HEK293 (cell line): ENCODE measurements at regions not wholly inside any gene's neighbourhood (a gene's known extent, or its start where the extent isn't known, plus 50 kb on each side); places are given as distances from the start of the nearest gene placed in this dataset.

Experiments used
- CTCF ChIA-PET: fragments of 350-600 bp; formaldehyde crosslinking; extraction: SDS; loops from one replicate; lab custom pipeline; 2021; ENCODE audit warnings: antibody characterized with exemption; lab: Yijun Ruan, JAX
- POLR2A ChIA-PET: fragments of 300-600 bp; formaldehyde crosslinking; extraction: SDS; loops from one replicate; lab custom pipeline; 2020; ENCODE audit warnings: antibody characterized with exemption, inconsistent platforms; lab: Yijun Ruan, JAX
- H3K27ac ChIP-seq: fragments of 200-500 bp; sonication (Bioruptor generic); 2 replicates; pipeline ENCODE4 v1.5.1; 2014; ENCODE audit warnings: low read depth, low read length, control low read depth, inconsistent platforms; ENCODE audit errors: extremely low read depth
- H3K36me3 ChIP-seq, 2 experiments: fragments of 200-500 bp in 1 of 2; sonication (Bioruptor generic) in 1 of 2; 1 replicate in 1 of 2; 2 replicates in 1 of 2; pipeline ENCODE4 v1.5.1; 2014 to 2017; ENCODE audit warnings: inconsistent platforms in 2 of 2, low read length in 2 of 2; ENCODE audit not compliant: control insufficient read depth in 2 of 2, insufficient read depth in 1 of 2
- H3K4me1 ChIP-seq: fragments of 200-500 bp; sonication (Bioruptor generic); 2 replicates; pipeline ENCODE4 v1.5.1; 2014; ENCODE audit warnings: mild to moderate bottlenecking, low read length, inconsistent platforms; ENCODE audit not compliant: control insufficient read depth, insufficient read depth
- H3K4me3 ChIP-seq: 2 replicates; pipeline ENCODE4 v1.5.1; 2011; ENCODE audit warnings: low read depth, mild to moderate bottlenecking, control low read depth, low read length, moderate library complexity
- H3K9me3 ChIP-seq: fragments of 200-500 bp; sonication (Bioruptor generic); 2 replicates; pipeline ENCODE4 v1.5.1; 2014; ENCODE audit warnings: low read depth, low read length, inconsistent platforms; ENCODE audit not compliant: control insufficient read depth, insufficient read depth
- BCL11B ChIP-seq: fragments of 450-650 bp; formaldehyde crosslinking; IDR thresholded peaks from 2 replicates; pipeline ENCODE4 v1.5.1; 2016; ENCODE audit warnings: low read depth, missing biosample characterization, missing genetic modification characterization
- GLI2 ChIP-seq: fragments of 450-650 bp; formaldehyde crosslinking; IDR thresholded peaks from 2 replicates; pipeline ENCODE4; 2017; ENCODE audit warnings: missing biosample characterization, missing genetic modification characterization, low read depth, borderline replicate concordance
- MZF1 ChIP-seq: fragments of 450-650 bp; formaldehyde crosslinking; IDR thresholded peaks from 2 replicates; pipeline ENCODE4 v1.5.1; 2017; ENCODE audit warnings: missing biosample characterization, missing genetic modification characterization, borderline replicate concordance
- PBX3 ChIP-seq: sonication (generic); formaldehyde crosslinking; IDR thresholded peaks from 2 replicates; pipeline ENCODE4 v1.8.1; 2022; ENCODE audit warnings: mild to moderate bottlenecking, moderate library complexity, missing genetic modification reagents
- PRDM6 ChIP-seq: fragments of 450-650 bp; formaldehyde crosslinking; IDR thresholded peaks from 2 replicates; pipeline ENCODE4 v1.5.1; 2017; ENCODE audit warnings: missing biosample characterization, missing genetic modification characterization
- SALL2 ChIP-seq: fragments of 450-650 bp; formaldehyde crosslinking; IDR thresholded peaks from 2 replicates; pipeline ENCODE4 v1.5.0; 2017; ENCODE audit warnings: missing biosample characterization, mild to moderate bottlenecking, missing genetic modification characterization, borderline replicate concordance
- SETDB1 ChIP-seq: IDR thresholded peaks from one replicate; pipeline ENCODE4 v1.6.1; 2017; ENCODE audit warnings: mild to moderate bottlenecking, low read length, moderate library complexity, mixed read lengths; ENCODE audit not compliant: insufficient read length
- SP2 ChIP-seq: fragments of 450-650 bp; formaldehyde crosslinking; IDR thresholded peaks from 2 replicates; pipeline ENCODE4 v1.5.1; 2016; ENCODE audit warnings: missing biosample characterization, missing genetic modification characterization
- TCF7L2 ChIP-seq: IDR thresholded peaks from 2 replicates; pipeline ENCODE4 v1.6.1; 2011; ENCODE audit warnings: low read depth, mild to moderate bottlenecking, inconsistent platforms, low read length, moderate library complexity, borderline replicate concordance
- ZEB2 ChIP-seq: fragments of 450-650 bp; formaldehyde crosslinking; IDR thresholded peaks from 2 replicates; pipeline ENCODE4 v1.5.1; 2016; ENCODE audit warnings: missing biosample characterization, missing genetic modification characterization
- ZFHX2 ChIP-seq: fragments of 450-650 bp; formaldehyde crosslinking; conservative IDR thresholded peaks from 2 replicates; pipeline ENCODE4 v1.5.1; 2016; ENCODE audit warnings: missing biosample characterization, missing genetic modification characterization
- ZIC2 ChIP-seq: fragments of 450-650 bp; formaldehyde crosslinking; IDR thresholded peaks from 2 replicates; pipeline ENCODE4 v1.5.1; 2016; ENCODE audit warnings: missing biosample characterization, missing genetic modification characterization
- ZNF10 ChIP-seq: fragments of 450-650 bp; formaldehyde crosslinking; IDR thresholded peaks from 2 replicates; pipeline ENCODE4 v1.5.1; 2017; ENCODE audit warnings: missing biosample characterization, missing genetic modification characterization
- ZNF112 ChIP-seq: fragments of 450-650 bp; formaldehyde crosslinking; IDR thresholded peaks from 2 replicates; pipeline ENCODE4 v1.5.0; 2017; ENCODE audit warnings: missing biosample characterization, missing genetic modification characterization
- ZNF132 ChIP-seq: fragments of 450-650 bp; formaldehyde crosslinking; IDR thresholded peaks from 2 replicates; pipeline ENCODE4 v1.5.1; 2017; ENCODE audit warnings: missing biosample characterization, missing genetic modification characterization, borderline replicate concordance
- ZNF140 ChIP-seq: fragments of 450-650 bp; formaldehyde crosslinking; IDR thresholded peaks from 2 replicates; pipeline ENCODE4 v1.5.1; 2016; ENCODE audit warnings: missing biosample characterization, missing genetic modification characterization
- ZNF16 ChIP-seq: fragments of 450-650 bp; formaldehyde crosslinking; IDR thresholded peaks from 2 replicates; pipeline ENCODE4 v1.5.1; 2016; ENCODE audit warnings: low read depth, missing biosample characterization, missing genetic modification characterization
- ZNF175 ChIP-seq: fragments of 450-650 bp; formaldehyde crosslinking; IDR thresholded peaks from 2 replicates; pipeline ENCODE4 v1.5.1; 2016; ENCODE audit warnings: missing biosample characterization, missing genetic modification characterization
- ZNF184 ChIP-seq: fragments of 450-650 bp; IDR thresholded peaks from 2 replicates; pipeline ENCODE4 v1.5.1; 2018; ENCODE audit warnings: missing biosample characterization, mild to moderate bottlenecking, missing genetic modification characterization
- ZNF214 ChIP-seq: fragments of 450-650 bp; formaldehyde crosslinking; IDR thresholded peaks from 2 replicates; pipeline ENCODE4 v1.5.1; 2017; ENCODE audit warnings: missing biosample characterization, mild to moderate bottlenecking, missing genetic modification characterization, borderline replicate concordance
- ZNF274 ChIP-seq, 2 experiments: fragments of 200-500 bp in 1 of 2; fragments of 450-650 bp in 1 of 2; sonication (Bioruptor generic) in 1 of 2; formaldehyde crosslinking in 1 of 2; IDR thresholded peaks; 2 replicates each; pipeline versions ENCODE4 v1.5.1 to v1.6.1; 2014 to 2016; ENCODE audit warnings: borderline replicate concordance in 1 of 2, inconsistent platforms in 1 of 2, low read length in 1 of 2, missing biosample characterization in 1 of 2, missing genetic modification characterization in 1 of 2
- ZNF362 ChIP-seq: fragments of 450-650 bp; formaldehyde crosslinking; IDR thresholded peaks from 2 replicates; pipeline ENCODE4 v1.5.1; 2016; ENCODE audit warnings: missing biosample characterization, missing genetic modification characterization
- ZNF394 ChIP-seq: fragments of 450-650 bp; formaldehyde crosslinking; IDR thresholded peaks from 2 replicates; pipeline ENCODE4 v1.5.1; 2016; ENCODE audit warnings: missing biosample characterization, missing genetic modification characterization, mild to moderate bottlenecking, moderate library complexity, borderline replicate concordance
- ZNF404 ChIP-seq: fragments of 450-650 bp; formaldehyde crosslinking; IDR thresholded peaks from 2 replicates; pipeline ENCODE4 v1.5.1; 2017; ENCODE audit warnings: missing biosample characterization, missing genetic modification characterization
- ZNF433 ChIP-seq: fragments of 450-650 bp; formaldehyde crosslinking; IDR thresholded peaks from 2 replicates; pipeline ENCODE4 v1.5.1; 2016; ENCODE audit warnings: missing biosample characterization, missing genetic modification characterization, low read depth
- ZNF48 ChIP-seq: fragments of 450-650 bp; formaldehyde crosslinking; IDR thresholded peaks from 2 replicates; pipeline ENCODE4 v1.5.1; 2016; ENCODE audit warnings: missing biosample characterization, missing genetic modification characterization
- ZNF623 ChIP-seq: fragments of 450-650 bp; formaldehyde crosslinking; IDR thresholded peaks from 2 replicates; pipeline ENCODE4 v1.5.1; 2016; ENCODE audit warnings: missing biosample characterization, missing genetic modification characterization
- ZNF654 ChIP-seq: fragments of 450-650 bp; formaldehyde crosslinking; IDR thresholded peaks from 2 replicates; pipeline ENCODE4 v1.5.1; 2016; ENCODE audit warnings: low read depth, missing biosample characterization, missing genetic modification characterization
- ZNF701 ChIP-seq: fragments of 450-650 bp; formaldehyde crosslinking; IDR thresholded peaks from 2 replicates; pipeline ENCODE4 v1.5.1; 2016; ENCODE audit warnings: missing biosample characterization, missing genetic modification characterization
- ZNF843 ChIP-seq: fragments of 450-650 bp; formaldehyde crosslinking; IDR thresholded peaks from 2 replicates; pipeline ENCODE4 v1.5.1; 2016; ENCODE audit warnings: missing biosample characterization, missing genetic modification characterization
- ZSCAN23 ChIP-seq: fragments of 450-650 bp; formaldehyde crosslinking; IDR thresholded peaks from 2 replicates; pipeline ENCODE4 v1.5.1; 2016; ENCODE audit warnings: missing biosample characterization, missing genetic modification characterization

- Histone ChIP-seq H3K9me3 (no peaks in the 10 kb centered on the region), H3K36me3 (no peaks in the 10 kb centered on the region), H3K27ac (no peak overlapping the region), H3K4me1 (no peaks in the 10 kb centered on the region), H3K4me3 (no peak overlapping the region)
- ChIA-PET POLR2A (no interaction called here), CTCF (no interaction called here)
- TF ChIP-seq ZNF274 (IDR thresholded peaks at IDR 0.05; ENCODE audit: low read length) (no peak), ZNF274 (tag by site-specific recombination; IDR thresholded peaks at IDR 0.05; ENCODE audit: borderline replicate concordance) (no peak), ZNF48 (tag by site-specific recombination) (no peak), ZNF433 (tag by site-specific recombination) (no peak), ZNF654 (tag by site-specific recombination) (no peak), PRDM6 (no peak), ZNF184 (tag by site-specific recombination) (no peak), TCF7L2 (no peak), ZNF175 (tag by site-specific recombination) (no peak), ZNF132 (tag by site-specific recombination) (no peak), MZF1 (no peak), ZNF394 (tag by site-specific recombination) (no peak), ZSCAN23 (tag by site-specific recombination) (no peak), ZNF623 (tag by site-specific recombination) (no peak), BCL11B (no peak), ZFHX2 (tag by site-specific recombination) (no peak), ZNF701 (tag by site-specific recombination) (no peak), ZNF112 (tag by site-specific recombination) (no peak)
Observed at GRCh38 chr3:83002869-83003445, 1241.5 kb upstream of the GBE1 start.

- no peak overlapping the region for H3K4me3 ChIP-seq
- no peaks in the 10 kb centered on the region for H3K36me3 ChIP-seq
- no peak overlapping the region for H3K27ac ChIP-seq
- no peaks in the 10 kb centered on the region for H3K9me3 ChIP-seq
- TF ChIP-seq ZNF16 (tag by site-specific recombination) = no peak
- TF ChIP-seq, all 188 proteins: peak for 0
- ChIA-PET CTCF (interaction anchor here (0.7 kb wide), 1 partner anchor 832 kb away, joined by 3 read pairs; no protein-coding TSS in a partner anchor), POLR2A (no interaction called here)
- H3K4me1 ChIP-seq = no peaks in the 10 kb centered on the region
Observed at GRCh38 chr3:82999777-83000176, 1238.3 kb upstream of the GBE1 start.

GRCh38 chr3:82978368-82978767 lies 1216.9 kb upstream of the GBE1 start:
- no peaks in the 10 kb centered on the region for H3K9me3 ChIP-seq
- ChIA-PET CTCF (no interaction called here), POLR2A (no interaction called here)
- H3K4me1 ChIP-seq = no peaks in the 10 kb centered on the region
- no peak overlapping the region for H3K4me3 ChIP-seq
- H3K36me3 ChIP-seq = no peaks in the 10 kb centered on the region
- no peak overlapping the region for H3K27ac ChIP-seq
- TF ChIP-seq ZFHX2 (tag by site-specific recombination) = no peak
- no peak for TF ChIP-seq ZEB2
- no peak for TF ChIP-seq ZIC2 (tag by site-specific recombination)
- TF ChIP-seq ZNF843 (tag by site-specific recombination) = no peak
- no peak for TF ChIP-seq SETDB1
- no peak for TF ChIP-seq SP2 (tag by site-specific recombination)
- TF ChIP-seq ZNF404 (tag by site-specific recombination) = no peak
- TF ChIP-seq ZNF214 (tag by site-specific recombination) = no peak
- TF ChIP-seq ZNF10 (tag by site-specific recombination) = no peak
- TF ChIP-seq PBX3 (CRISPR knock-in tag) = no peak
- TF ChIP-seq SALL2 (tag by site-specific recombination) = no peak
- TF ChIP-seq ZNF362 = no peak
- TF ChIP-seq ZNF140 = no peak
- TF ChIP-seq GLI2 = no peak
